Fibroblast of villous mesenchyme (primary cell): ENCODE measurements at regions not wholly inside any gene's neighbourhood (a gene's known extent, or its start where the extent isn't known, plus 50 kb on each side); places are given as distances from the start of the nearest gene placed in this dataset.

Experiments used
- DNase-seq: peaks from one replicate; pipeline ENCODE4 v3.0.0-alpha.2; 2010; ENCODE audit warnings: low read depth
- H3K4me3 ChIP-seq: 2 replicates; pipeline ENCODE4 v1.5.1; 2011; ENCODE audit warnings: low read depth, mild to moderate bottlenecking, low read length
- CTCF ChIP-seq: IDR thresholded peaks from 2 replicates; pipeline ENCODE4 v1.5.1; 2012; ENCODE audit warnings: low read depth, mild to moderate bottlenecking, low read length; ENCODE audit not compliant: insufficient read depth

GRCh38 chr15:46795685-46796084 lies 921.6 kb upstream of the SEMA6D start:
- H3K4me3 ChIP-seq: no peak overlapping the region
- no peak for TF ChIP-seq CTCF
- no peak for DNase-seq

- no peak overlapping the region for H3K4me3 ChIP-seq
- TF ChIP-seq CTCF: no peak
- DNase-seq: no peak
Measured at GRCh38 chr15:46808834-46809233, 908.5 kb upstream of the SEMA6D start.

- DNase-seq: no peak
- H3K4me3 ChIP-seq: no peak overlapping the region
- TF ChIP-seq CTCF: no peak
Measured at GRCh38 chr15:46815240-46815639, 902.1 kb upstream of the SEMA6D start.

GRCh38 chr15:46815765-46816164 lies 901.5 kb upstream of the SEMA6D start:
- TF ChIP-seq CTCF: no peak
- H3K4me3 ChIP-seq: no peak overlapping the region
- no peak for DNase-seq

GRCh38 chr15:46848704-46849103 lies 868.6 kb upstream of the SEMA6D start:
- no peak for TF ChIP-seq CTCF
- H3K4me3 ChIP-seq: no peak overlapping the region
- DNase-seq: peak; percentile 11

- no peak for TF ChIP-seq CTCF
- no peak for DNase-seq
- H3K4me3 ChIP-seq: no peak overlapping the region
Measured at GRCh38 chr15:46853600-46853999, 863.7 kb upstream of the SEMA6D start.

- H3K4me3 ChIP-seq: no peak overlapping the region
- TF ChIP-seq CTCF: no peak
- DNase-seq: peak; percentile 0
Measured at GRCh38 chr15:46854564-46854963, 862.7 kb upstream of the SEMA6D start.
